GM23338 (cell line): ENCODE measurements at regions not wholly inside any gene's neighbourhood (a gene's known extent, or its start where the extent isn't known, plus 50 kb on each side); places are given as distances from the start of the nearest gene placed in this dataset.

Source experiments
- ATAC-seq: fragments of 200-7000 bp; cut with Tn5 transposase; 3 replicates; pipeline ENCODE4 v1.9.1; 2020
- DNase-seq: peaks from one replicate; pipeline ENCODE4 v3.0.0-alpha.2; 2015; ENCODE audit warnings: low spot score
- H2AFZ ChIP-seq: fragments of 200-600 bp; sonication (generic); 2 replicates; pipeline ENCODE4 v1.8.0; 2016; ENCODE audit warnings: antibody characterized with exemption, mild to moderate bottlenecking, moderate library complexity
- H3F3A ChIP-seq: fragments of 200-600 bp; sonication (generic); replicated peaks from 2 replicates; pipeline ENCODE4 v1.8.0; 2017; ENCODE audit warnings: antibody characterized with exemption, mixed run types, low read depth
- H3K27ac ChIP-seq: fragments of 200-600 bp; sonication (generic); 2 replicates; pipeline ENCODE4 v1.6.1; 2016; ENCODE audit warnings: low read depth
- H3K27me3 ChIP-seq: fragments of 200-600 bp; sonication (generic); 2 replicates; pipeline ENCODE4 v1.8.0; 2016; ENCODE audit warnings: mild to moderate bottlenecking, mixed run types, moderate library complexity; ENCODE audit not compliant: insufficient read depth
- H3K36me3 ChIP-seq: fragments of 200-600 bp; sonication (generic); 2 replicates; pipeline ENCODE4 v1.8.0; 2016; ENCODE audit warnings: mild to moderate bottlenecking; ENCODE audit not compliant: insufficient read depth
- H3K4me1 ChIP-seq: fragments of 200-600 bp; sonication (generic); 2 replicates; pipeline ENCODE4 v1.8.0; 2016; ENCODE audit warnings: mild to moderate bottlenecking, moderate library complexity; ENCODE audit not compliant: insufficient read depth
- H3K4me2 ChIP-seq: fragments of 200-600 bp; sonication (generic); 2 replicates; pipeline ENCODE4 v1.7.1; 2017; ENCODE audit warnings: mixed run types
- H3K4me3 ChIP-seq: fragments of 200-600 bp; sonication (generic); 2 replicates; pipeline ENCODE4 v1.6.1; 2016; ENCODE audit warnings: mixed run types
- H3K79me2 ChIP-seq: fragments of 200-600 bp; sonication (generic); replicated peaks from 2 replicates; pipeline ENCODE4 v1.8.0; 2017; ENCODE audit warnings: mild to moderate bottlenecking; ENCODE audit not compliant: insufficient read depth
- H3K9me2 ChIP-seq: fragments of 200-600 bp; sonication (generic); 2 replicates; pipeline ENCODE4 v1.8.0; 2017; ENCODE audit not compliant: insufficient read depth
- H4K20me1 ChIP-seq: fragments of 200-600 bp; sonication (generic); replicated peaks from 2 replicates; pipeline ENCODE4 v1.8.0; 2017; ENCODE audit warnings: mild to moderate bottlenecking; ENCODE audit not compliant: insufficient read depth
- H3K27ac Mint-ChIP-seq: 2 replicates; pipeline ENCODE4 v1.8.0; 2020; ENCODE audit warnings: inconsistent platforms, mild to moderate bottlenecking, moderate library complexity, mixed read lengths
- H3K27me3 Mint-ChIP-seq: 3 replicates; pipeline ENCODE4 v1.8.0; 2022; ENCODE audit warnings: low read depth, mild to moderate bottlenecking, moderate library complexity, mixed read lengths, inconsistent platforms; ENCODE audit not compliant: insufficient read depth, poor library complexity
- H3K36me3 Mint-ChIP-seq: 3 replicates; pipeline ENCODE4 v1.8.0; 2021; ENCODE audit warnings: low read depth, mild to moderate bottlenecking, inconsistent platforms, moderate library complexity, mixed read lengths
- H3K4me1 Mint-ChIP-seq: 3 replicates; pipeline ENCODE4 v1.8.0; 2020; ENCODE audit warnings: mild to moderate bottlenecking, inconsistent platforms, mixed read lengths
- H3K4me3 Mint-ChIP-seq: 3 replicates; pipeline ENCODE4 v1.8.0; 2021; ENCODE audit warnings: moderate library complexity, mild to moderate bottlenecking, inconsistent platforms, mixed read lengths
- H3K9me3 Mint-ChIP-seq: 3 replicates; pipeline ENCODE4 v1.8.0; 2020; ENCODE audit warnings: moderate library complexity, mild to moderate bottlenecking, inconsistent platforms, mixed read lengths
- EZH2 ChIP-seq: fragments of 200-600 bp; sonication (generic); IDR thresholded peaks from one replicate; pipeline ENCODE4 v1.8.0; 2017; ENCODE audit warnings: antibody characterized with exemption, mild to moderate bottlenecking, low read depth; ENCODE audit not compliant: unreplicated experiment
- NANOG ChIP-seq: IDR thresholded peaks from 2 replicates; pipeline ENCODE4 v1.6.1; 2016; ENCODE audit warnings: antibody characterized with exemption, borderline replicate concordance
- REST ChIP-seq: IDR thresholded peaks from one replicate; pipeline ENCODE4 v1.6.1; 2018; ENCODE audit warnings: antibody characterized with exemption; ENCODE audit not compliant: unreplicated experiment
- STAT1 ChIP-seq: IDR thresholded peaks from one replicate; pipeline ENCODE4 v1.6.1; 2016; ENCODE audit warnings: antibody characterized with exemption; ENCODE audit not compliant: unreplicated experiment
- ZNF114 ChIP-seq: fragments of 250-450 bp; sonication (Bioruptor Pico); IDR thresholded peaks from 2 replicates; pipeline ENCODE4 v1.5.0; 2020; ENCODE audit warnings: mild to moderate bottlenecking, moderate library complexity
- ZNF462 ChIP-seq: fragments of 250-450 bp; sonication (Bioruptor Pico); IDR thresholded peaks from 2 replicates; pipeline ENCODE4 v1.5.0; 2020; ENCODE audit warnings: mild to moderate bottlenecking, moderate library complexity

GRCh38 chr4:123455360-123455759 is 58.8 kb downstream of the SPRY1 start:
- no peak overlapping the region for H3K4me3 Mint-ChIP-seq
- Histone ChIP-seq H3K36me3 (no peaks in the 10 kb centered on the region), H3K27ac (no peak overlapping the region), H3K4me1 (no peaks in the 10 kb centered on the region), H3K4me2 (no peak overlapping the region), H2AFZ (no peak overlapping the region), H3K27me3 (no peaks in the 10 kb centered on the region), H3K79me2 (no peaks in the 10 kb centered on the region), H4K20me1 (no peaks in the 10 kb centered on the region), H3K4me3 (no peak overlapping the region), H3K9me2 (no peaks in the 10 kb centered on the region), H3F3A (no peaks in the 10 kb centered on the region)
- no peak for TF ChIP-seq ZNF462 (CRISPR knock-in tag)
- peaks cover 2% of the 10 kb centered on the region for H3K27me3 Mint-ChIP-seq
- no peaks in the 10 kb centered on the region for H3K36me3 Mint-ChIP-seq
- no peaks in the 10 kb centered on the region for H3K4me1 Mint-ChIP-seq
- ATAC-seq: no peak
- H3K27ac Mint-ChIP-seq: no peak overlapping the region
- no peaks in the 10 kb centered on the region for H3K9me3 Mint-ChIP-seq
- no peak for DNase-seq

GRCh38 chr4:123462007-123462406 is 65.4 kb downstream of the SPRY1 start:
- Histone ChIP-seq H3K4me3 (no peak overlapping the region), H3K36me3 (no peaks in the 10 kb centered on the region), H4K20me1 (no peaks in the 10 kb centered on the region), H3K27me3 (no peaks in the 10 kb centered on the region), H3K9me2 (no peaks in the 10 kb centered on the region), H3F3A (no peaks in the 10 kb centered on the region), H3K27ac (no peak overlapping the region), H3K79me2 (no peaks in the 10 kb centered on the region), H3K4me1 (no peaks in the 10 kb centered on the region), H2AFZ (no peak overlapping the region), H3K4me2 (no peak overlapping the region)
- no peaks in the 10 kb centered on the region for H3K27me3 Mint-ChIP-seq
- H3K36me3 Mint-ChIP-seq: no peaks in the 10 kb centered on the region; the same call in 2 of the 3 replicates
- DNase-seq (no peak), ATAC-seq (no peak)
- H3K4me3 Mint-ChIP-seq: no peak overlapping the region
- no peaks in the 10 kb centered on the region for H3K9me3 Mint-ChIP-seq
- H3K4me1 Mint-ChIP-seq: peaks cover 11% of the 10 kb centered on the region
- H3K27ac Mint-ChIP-seq: no peak overlapping the region
- TF ChIP-seq REST (no peak), STAT1 (no peak), ZNF114 (no peak), NANOG (no peak), EZH2 (no peak)
